Fibroblast of lung (primary cell): ENCODE measurements at regions not wholly inside any gene's neighbourhood (a gene's known extent, or its start where the extent isn't known, plus 50 kb on each side); places are given as distances from the start of the nearest gene placed in this dataset.

ENCODE experiments used
- EZH2 ChIP-seq: IDR thresholded peaks from 2 replicates; pipeline ENCODE4 v1.5.1; 2012; ENCODE audit warnings: low read length, control low read depth, mild to moderate bottlenecking; ENCODE audit errors: missing control alignments
- TF ChIP-seq, protein P1 (sequence below), 2 donors: IDR thresholded peaks in 1 of 2; conservative IDR thresholded peaks in 1 of 2; 1 replicate in 1 of 2; 2 replicates in 1 of 2; pipeline ENCODE4 v1.5.1; 2011 to 2012; ENCODE audit warnings: low read length in 2 of 2, control low read depth in 1 of 2, inconsistent platforms in 1 of 2, low read depth in 1 of 2, mild to moderate bottlenecking in 1 of 2

DNA sequence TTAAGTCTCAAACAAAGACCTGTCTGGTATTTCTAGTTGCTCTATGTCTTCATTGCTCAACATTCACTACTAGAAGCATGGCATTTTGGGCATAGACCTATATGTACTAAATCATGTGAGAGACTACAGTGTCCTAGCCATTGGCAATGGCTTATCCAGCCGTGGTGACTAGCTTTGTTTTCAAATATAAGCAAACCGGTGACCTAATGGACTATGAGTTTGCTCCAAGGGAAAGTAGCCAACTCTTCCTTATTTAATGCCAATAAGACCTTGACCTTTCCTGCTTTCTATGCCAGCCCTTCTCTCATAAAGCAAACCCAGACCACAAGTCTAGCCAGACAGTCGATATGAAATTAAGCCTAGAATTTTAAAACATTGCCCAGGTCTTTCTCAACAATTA lies 113.7 kb upstream of the CREB1 start:
- TF ChIP-seq, protein P1, sequence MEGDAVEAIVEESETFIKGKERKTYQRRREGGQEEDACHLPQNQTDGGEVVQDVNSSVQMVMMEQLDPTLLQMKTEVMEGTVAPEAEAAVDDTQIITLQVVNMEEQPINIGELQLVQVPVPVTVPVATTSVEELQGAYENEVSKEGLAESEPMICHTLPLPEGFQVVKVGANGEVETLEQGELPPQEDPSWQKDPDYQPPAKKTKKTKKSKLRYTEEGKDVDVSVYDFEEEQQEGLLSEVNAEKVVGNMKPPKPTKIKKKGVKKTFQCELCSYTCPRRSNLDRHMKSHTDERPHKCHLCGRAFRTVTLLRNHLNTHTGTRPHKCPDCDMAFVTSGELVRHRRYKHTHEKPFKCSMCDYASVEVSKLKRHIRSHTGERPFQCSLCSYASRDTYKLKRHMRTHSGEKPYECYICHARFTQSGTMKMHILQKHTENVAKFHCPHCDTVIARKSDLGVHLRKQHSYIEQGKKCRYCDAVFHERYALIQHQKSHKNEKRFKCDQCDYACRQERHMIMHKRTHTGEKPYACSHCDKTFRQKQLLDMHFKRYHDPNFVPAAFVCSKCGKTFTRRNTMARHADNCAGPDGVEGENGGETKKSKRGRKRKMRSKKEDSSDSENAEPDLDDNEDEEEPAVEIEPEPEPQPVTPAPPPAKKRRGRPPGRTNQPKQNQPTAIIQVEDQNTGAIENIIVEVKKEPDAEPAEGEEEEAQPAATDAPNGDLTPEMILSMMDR (conservative IDR thresholded peaks at IDR 0.05 in 1 of 2, IDR thresholded peaks at IDR 0.05 in 1 of 2; ENCODE audit: low read depth in 1 of 2, low read length in 2 of 2), result no peak
- no peak for TF ChIP-seq EZH2
